Fibroblast of lung (primary cell): ENCODE measurements at regions not wholly inside any gene's neighbourhood (a gene's known extent, or its start where the extent isn't known, plus 50 kb on each side); places are given as distances from the start of the nearest gene placed in this dataset.

ENCODE experiments used
- DNase-seq, 2 donors: peaks; one replicate each; pipeline versions ENCODE4 v3.0.0 to v3.0.0-alpha.2; 2010; ENCODE audit warnings: low read depth in 2 of 2
- H2AFZ ChIP-seq: 2 replicates; pipeline ENCODE4 v1.5.1; 2012; ENCODE audit warnings: low read length, control low read depth, inconsistent platforms
- H3K27ac ChIP-seq: 2 replicates; pipeline ENCODE4 v1.5.1; 2011; ENCODE audit warnings: low read length, control low read depth; ENCODE audit not compliant: insufficient read depth
- H3K27me3 ChIP-seq: 2 replicates; pipeline ENCODE4 v1.5.1; 2011; ENCODE audit warnings: mild to moderate bottlenecking, low read length; ENCODE audit not compliant: control insufficient read depth, insufficient read depth
- H3K36me3 ChIP-seq: 2 replicates; pipeline ENCODE4 v1.5.1; 2011; ENCODE audit warnings: low read length; ENCODE audit not compliant: control insufficient read depth, insufficient read depth
- H3K4me1 ChIP-seq: 2 replicates; pipeline ENCODE4 v1.5.1; 2011; ENCODE audit warnings: low read length; ENCODE audit not compliant: control insufficient read depth, insufficient read depth; ENCODE audit errors: extremely low read depth
- H3K4me2 ChIP-seq: 2 replicates; pipeline ENCODE4 v1.5.1; 2011; ENCODE audit warnings: low read length, control low read depth; ENCODE audit not compliant: insufficient read depth; ENCODE audit errors: extremely low read depth
- H3K4me3 ChIP-seq, 4 experiments: fragments of 200-600 bp in 1 of 4; sonication (generic) in 1 of 4; replicated peaks in 1 of 4; 2 replicates each; pipeline ENCODE4 v1.5.1; 2011 to 2016; ENCODE audit warnings: low read length in 4 of 4, low read depth in 3 of 4, mild to moderate bottlenecking in 3 of 4, control low read depth in 2 of 4, inconsistent platforms in 1 of 4, mixed read lengths in 1 of 4; ENCODE audit not compliant: insufficient read depth in 1 of 4; ENCODE audit errors: control extremely low read depth in 1 of 4
- H3K79me2 ChIP-seq: 2 replicates; pipeline ENCODE4 v1.5.1; 2012; ENCODE audit warnings: mild to moderate bottlenecking, low read length, inconsistent platforms; ENCODE audit not compliant: control insufficient read depth, insufficient read depth
- H3K9ac ChIP-seq: 2 replicates; pipeline ENCODE4 v1.5.1; 2011; ENCODE audit warnings: mild to moderate bottlenecking, low read length, control low read depth; ENCODE audit not compliant: insufficient read depth
- H3K9me3 ChIP-seq: 2 replicates; pipeline ENCODE4 v1.5.1; 2012; ENCODE audit warnings: low read depth, low read length; ENCODE audit not compliant: control insufficient read depth, insufficient read depth
- H4K20me1 ChIP-seq: 2 replicates; pipeline ENCODE4 v1.5.1; 2011; ENCODE audit warnings: low read length; ENCODE audit not compliant: control insufficient read depth, insufficient read depth; ENCODE audit errors: extremely low read depth
- EZH2 ChIP-seq: IDR thresholded peaks from 2 replicates; pipeline ENCODE4 v1.5.1; 2012; ENCODE audit warnings: low read length, control low read depth, mild to moderate bottlenecking; ENCODE audit errors: missing control alignments
- TF ChIP-seq, protein P1 (sequence below), 2 donors: IDR thresholded peaks in 1 of 2; conservative IDR thresholded peaks in 1 of 2; 1 replicate in 1 of 2; 2 replicates in 1 of 2; pipeline ENCODE4 v1.5.1; 2011 to 2012; ENCODE audit warnings: low read length in 2 of 2, control low read depth in 1 of 2, inconsistent platforms in 1 of 2, low read depth in 1 of 2, mild to moderate bottlenecking in 1 of 2

DNA sequence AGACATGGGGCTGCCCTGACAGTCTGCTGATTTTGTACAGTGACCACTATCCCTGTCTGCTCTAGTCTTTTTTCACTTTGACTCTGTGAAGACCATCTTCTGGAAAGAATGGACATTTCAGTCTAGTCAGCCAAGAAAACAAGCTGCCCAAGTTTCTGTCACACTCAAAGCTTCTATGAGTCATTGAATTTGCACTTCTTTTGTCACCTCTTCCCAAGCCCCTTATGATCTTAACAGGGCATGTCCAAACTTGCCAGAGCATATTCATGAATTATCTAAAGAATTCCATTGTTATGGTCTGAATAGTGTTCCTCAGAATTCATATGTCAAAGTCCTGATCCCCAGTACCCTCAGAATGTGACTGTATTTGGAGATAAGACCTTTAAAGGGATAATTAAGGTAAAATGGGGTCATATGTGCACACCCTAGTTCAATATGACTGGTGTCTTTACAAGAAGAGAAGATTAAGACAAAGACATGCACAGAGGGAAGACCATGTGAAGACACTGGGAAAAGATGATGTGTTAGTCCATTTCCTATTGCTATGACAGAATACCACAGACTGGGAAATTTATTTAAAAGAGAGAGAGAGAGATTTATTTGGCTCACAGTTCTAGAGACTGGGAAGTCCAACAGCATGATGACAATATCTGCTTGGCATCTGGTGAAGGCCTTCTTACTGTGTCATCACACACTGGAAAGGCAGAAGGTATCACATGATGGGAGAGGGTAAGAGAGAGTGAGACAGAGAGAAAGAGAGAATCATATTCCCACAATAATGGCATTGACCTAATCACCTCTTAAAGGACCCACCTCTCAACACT, 242.6 kb downstream of the BTG1 start:
- no peaks in the 10 kb centered on the region for H3K4me1 ChIP-seq
- TF ChIP-seq, protein P1, sequence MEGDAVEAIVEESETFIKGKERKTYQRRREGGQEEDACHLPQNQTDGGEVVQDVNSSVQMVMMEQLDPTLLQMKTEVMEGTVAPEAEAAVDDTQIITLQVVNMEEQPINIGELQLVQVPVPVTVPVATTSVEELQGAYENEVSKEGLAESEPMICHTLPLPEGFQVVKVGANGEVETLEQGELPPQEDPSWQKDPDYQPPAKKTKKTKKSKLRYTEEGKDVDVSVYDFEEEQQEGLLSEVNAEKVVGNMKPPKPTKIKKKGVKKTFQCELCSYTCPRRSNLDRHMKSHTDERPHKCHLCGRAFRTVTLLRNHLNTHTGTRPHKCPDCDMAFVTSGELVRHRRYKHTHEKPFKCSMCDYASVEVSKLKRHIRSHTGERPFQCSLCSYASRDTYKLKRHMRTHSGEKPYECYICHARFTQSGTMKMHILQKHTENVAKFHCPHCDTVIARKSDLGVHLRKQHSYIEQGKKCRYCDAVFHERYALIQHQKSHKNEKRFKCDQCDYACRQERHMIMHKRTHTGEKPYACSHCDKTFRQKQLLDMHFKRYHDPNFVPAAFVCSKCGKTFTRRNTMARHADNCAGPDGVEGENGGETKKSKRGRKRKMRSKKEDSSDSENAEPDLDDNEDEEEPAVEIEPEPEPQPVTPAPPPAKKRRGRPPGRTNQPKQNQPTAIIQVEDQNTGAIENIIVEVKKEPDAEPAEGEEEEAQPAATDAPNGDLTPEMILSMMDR (conservative IDR thresholded peaks at IDR 0.05 in 1 of 2, IDR thresholded peaks at IDR 0.05 in 1 of 2; ENCODE audit: low read depth in 1 of 2, low read length in 2 of 2): no peak
- no peak for TF ChIP-seq EZH2
- H4K20me1 ChIP-seq: no peaks in the 10 kb centered on the region
- no peak overlapping the region for H3K9ac ChIP-seq
- H2AFZ ChIP-seq: no peak overlapping the region
- no peaks in the 10 kb centered on the region for H3K27me3 ChIP-seq
- H3K4me2 ChIP-seq: no peak overlapping the region
- H3K27ac ChIP-seq: no peak overlapping the region
- H3K9me3 ChIP-seq: no peaks in the 10 kb centered on the region
- no peak overlapping the region for H3K4me3 ChIP-seq
- peak; percentile 24 to 63 for DNase-seq
- H3K36me3 ChIP-seq: no peaks in the 10 kb centered on the region
- no peaks in the 10 kb centered on the region for H3K79me2 ChIP-seq

DNA sequence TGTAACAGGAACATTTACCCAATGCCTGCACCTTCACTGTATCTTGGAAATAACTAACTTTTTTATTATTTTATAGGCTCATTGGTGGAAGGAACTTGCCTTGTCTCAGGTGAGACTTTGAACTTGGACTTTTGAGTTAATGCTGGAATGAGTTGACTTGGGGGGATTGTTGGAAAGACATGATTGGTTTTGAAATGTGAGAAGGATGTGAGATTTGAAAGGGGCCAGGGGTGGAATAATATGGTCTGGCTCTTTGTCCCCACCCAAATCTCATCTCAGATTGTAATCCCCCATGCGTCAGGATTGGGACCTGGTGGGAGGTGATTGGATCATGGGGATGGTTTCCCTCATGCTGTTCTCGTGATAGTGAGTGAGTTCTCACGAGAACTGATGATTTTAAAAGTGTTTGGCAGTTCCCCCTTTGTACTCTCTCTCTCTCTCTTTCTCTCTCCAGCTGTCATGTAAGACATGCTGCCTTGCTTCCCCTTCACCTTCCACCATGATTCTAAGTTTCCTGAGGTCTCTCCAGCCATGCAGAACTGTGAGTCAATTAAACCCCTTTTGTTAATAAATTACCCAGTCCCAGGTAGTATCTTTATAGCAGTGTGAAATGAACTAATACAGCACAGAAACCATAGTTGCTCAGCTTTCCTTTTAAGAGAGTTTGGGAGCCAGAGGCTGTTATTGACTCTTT, 244.1 kb downstream of the BTG1 start:
- H4K20me1 ChIP-seq: no peaks in the 10 kb centered on the region
- no peaks in the 10 kb centered on the region for H3K4me1 ChIP-seq
- H3K4me2 ChIP-seq: no peak overlapping the region
- no peak overlapping the region for H3K27ac ChIP-seq
- no peaks in the 10 kb centered on the region for H3K79me2 ChIP-seq
- no peak overlapping the region for H2AFZ ChIP-seq
- H3K36me3 ChIP-seq: no peaks in the 10 kb centered on the region
- DNase-seq: no peak
- H3K9ac ChIP-seq: no peak overlapping the region
- no peaks in the 10 kb centered on the region for H3K27me3 ChIP-seq
- no peak for TF ChIP-seq EZH2
- TF ChIP-seq, protein P1 (conservative IDR thresholded peaks at IDR 0.05 in 1 of 2, IDR thresholded peaks at IDR 0.05 in 1 of 2; ENCODE audit: low read depth in 1 of 2, low read length in 2 of 2): no peak
- H3K9me3 ChIP-seq: no peaks in the 10 kb centered on the region
- H3K4me3 ChIP-seq: no peak overlapping the region

DNA sequence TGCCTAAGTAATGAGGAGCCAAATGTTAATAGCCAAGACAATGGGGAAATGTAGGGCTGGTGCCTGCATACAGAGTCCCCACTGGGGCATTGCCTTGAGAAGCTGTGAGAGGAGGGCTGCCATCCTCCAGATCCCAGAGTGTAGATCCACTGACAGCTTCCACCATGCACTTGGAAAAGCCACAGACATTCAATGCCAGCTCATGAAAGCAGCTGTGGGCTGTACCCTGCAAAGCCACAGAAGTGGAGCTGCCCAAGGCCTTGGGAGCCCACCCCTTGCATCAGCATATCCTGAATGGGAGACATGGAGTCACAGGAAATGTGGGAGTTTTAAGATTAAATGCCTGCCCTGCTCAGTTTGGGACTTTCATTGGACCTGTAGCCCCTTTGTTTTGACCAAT, 244.7 kb downstream of the BTG1 start:
- Histone ChIP-seq H3K4me3 (no peak overlapping the region), H3K36me3 (no peaks in the 10 kb centered on the region), H3K27ac (no peak overlapping the region), H3K4me1 (no peaks in the 10 kb centered on the region), H3K4me2 (no peak overlapping the region), H2AFZ (no peak overlapping the region), H3K27me3 (no peaks in the 10 kb centered on the region), H4K20me1 (no peaks in the 10 kb centered on the region), H3K9me3 (no peaks in the 10 kb centered on the region), H3K79me2 (no peaks in the 10 kb centered on the region), H3K9ac (no peak overlapping the region)
- no peak for DNase-seq
- TF ChIP-seq, protein P1 (conservative IDR thresholded peaks at IDR 0.05 in 1 of 2, IDR thresholded peaks at IDR 0.05 in 1 of 2; ENCODE audit: low read depth in 1 of 2, low read length in 2 of 2): no peak
- no peak for TF ChIP-seq EZH2
